ENCODE measurements at regions not wholly inside any gene's neighbourhood (a gene's known extent, or its start where the extent isn't known, plus 50 kb on each side); places are given as distances from the start of the nearest gene placed in this dataset.

- DNase-seq (ENCODE audit: low read depth in 2 of 3, low spot score in 2 of 3) = no peak
Observed at GRCh38 chr20:3354247-3354646, 53.2 kb downstream of the DNAAF9 start.

GRCh38 chr20:3353646-3354045, 53.8 kb downstream of the DNAAF9 start:
- no peak for DNase-seq (ENCODE audit: low read depth in 2 of 3, low spot score in 2 of 3)

DNA sequence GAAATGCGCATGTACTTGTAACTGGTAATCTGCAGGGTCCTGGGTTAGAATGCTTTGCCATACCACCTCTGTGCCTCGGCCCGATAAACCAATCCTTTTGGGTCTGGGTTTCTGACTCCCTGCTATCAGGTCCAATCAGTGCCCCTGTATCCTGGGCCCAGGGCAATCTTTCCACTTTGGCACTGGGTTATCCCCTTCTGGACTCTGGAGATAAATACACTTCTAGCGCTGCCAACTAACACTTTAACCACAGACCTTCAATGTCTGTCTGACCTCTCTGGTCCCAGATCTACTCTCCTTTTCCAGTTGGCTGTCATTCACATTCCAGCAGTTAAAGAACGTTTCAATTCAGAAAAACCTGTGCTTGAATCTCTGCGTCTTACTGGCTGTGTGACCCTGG, 55.3 kb downstream of the DNAAF9 start:
- DNase-seq (ENCODE audit: low read depth in 2 of 3, low spot score in 2 of 3) = no peak

DNA sequence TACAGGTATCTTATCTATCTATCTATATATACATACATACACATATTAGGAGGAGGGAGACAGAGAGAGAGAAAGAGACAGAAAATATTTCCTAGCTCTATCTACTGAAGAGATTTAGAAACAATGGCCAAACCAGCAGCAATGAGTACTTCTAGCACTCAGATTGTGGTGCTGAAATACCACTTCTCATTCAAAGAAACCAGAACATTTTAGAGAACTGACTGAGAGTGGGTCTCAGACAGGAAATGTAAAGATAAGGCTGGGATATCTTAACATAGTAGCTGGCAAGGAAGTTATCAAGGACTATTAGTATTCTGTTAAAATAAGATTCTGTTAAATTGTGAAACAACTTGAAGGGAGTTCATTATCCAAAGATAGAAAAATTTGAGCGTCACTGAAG, 57.0 kb downstream of the DNAAF9 start:
- peak in 1 of 3 donors; percentile 42 for DNase-seq (ENCODE audit: low read depth in 2 of 3, low spot score in 2 of 3)

DNA sequence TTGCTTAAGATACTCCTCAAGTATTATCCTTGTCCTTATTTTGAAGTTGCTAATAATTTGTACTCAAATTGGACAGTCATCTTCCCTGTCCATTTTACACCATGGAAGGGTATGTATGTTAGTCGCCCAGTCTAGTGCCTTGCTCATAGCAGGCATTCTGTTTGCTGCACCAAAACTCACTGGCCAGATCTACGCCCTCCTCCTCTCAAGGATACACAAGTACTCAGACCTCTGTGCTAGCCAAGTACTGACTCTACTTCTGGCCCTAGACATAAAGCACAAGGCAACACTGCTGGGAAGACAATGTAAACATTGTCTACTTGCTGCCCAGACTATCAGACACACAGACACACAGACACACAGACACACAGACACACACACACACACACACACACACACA, 57.7 kb downstream of the DNAAF9 start:
- no peak for DNase-seq (ENCODE audit: low read depth in 2 of 3, low spot score in 2 of 3)

DNA sequence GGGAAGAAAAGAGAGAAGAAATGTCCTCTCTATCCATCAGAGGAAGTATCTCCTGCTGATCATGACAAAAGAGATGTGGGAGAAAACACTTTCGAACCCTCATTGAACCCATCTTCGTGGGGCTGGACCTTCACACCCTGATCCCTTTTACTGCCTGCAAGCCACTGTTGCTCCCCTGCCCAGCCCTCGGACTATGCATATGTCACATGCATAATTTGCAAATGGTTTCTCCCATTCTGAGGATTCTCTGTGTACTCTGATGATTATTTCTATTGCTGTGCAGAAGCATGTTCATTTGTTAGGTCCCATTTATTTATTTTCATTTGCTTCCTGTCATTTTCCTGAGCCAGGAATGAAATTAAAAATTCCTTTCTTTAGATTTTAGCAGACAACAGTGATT, 64.7 kb downstream of the DNAAF9 start:
- DNase-seq (ENCODE audit: low read depth in 2 of 3, low spot score in 2 of 3) = no peak

DNA sequence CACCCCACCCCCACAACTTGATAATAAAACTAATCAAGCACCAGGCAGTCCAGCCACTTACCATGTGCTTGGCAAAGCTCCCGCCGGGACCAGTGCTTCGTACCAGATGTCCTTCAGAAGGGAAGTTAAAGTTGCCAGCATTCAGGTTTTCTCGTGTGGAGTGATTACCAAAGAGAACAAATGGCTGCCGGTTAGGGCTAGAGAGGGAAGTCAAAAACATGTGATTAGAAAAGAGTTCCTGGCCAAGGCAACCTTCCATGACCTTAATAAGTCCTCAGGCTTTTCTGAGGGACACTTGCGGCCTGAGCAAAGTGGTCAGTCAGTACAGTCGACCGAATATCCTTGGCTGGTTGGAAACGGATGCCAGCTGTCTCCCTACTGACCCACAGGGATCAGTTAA, 67.0 kb downstream of the DNAAF9 start:
- DNase-seq (ENCODE audit: low read depth in 2 of 3, low spot score in 2 of 3) = no peak

DNA sequence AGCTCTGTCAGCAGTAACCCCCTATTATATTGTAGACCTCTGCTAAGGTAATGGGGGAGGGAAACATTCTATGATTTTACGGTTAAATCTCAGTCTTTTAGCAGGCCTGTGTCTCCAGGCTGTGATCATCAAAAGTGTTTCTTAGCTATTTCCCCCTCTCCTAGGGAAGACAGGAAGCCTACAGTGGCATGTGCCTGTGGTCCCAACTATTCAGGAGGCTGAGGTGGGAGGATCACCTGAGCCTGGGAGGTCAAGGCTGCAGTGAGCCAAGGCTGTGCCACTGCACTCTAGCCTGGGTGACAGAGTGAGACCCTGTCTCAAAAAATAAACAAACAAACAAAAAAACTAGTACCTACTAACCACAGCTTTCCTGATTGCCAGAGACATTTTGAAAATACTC, 67.9 kb downstream of the DNAAF9 start:
- no peak for DNase-seq (ENCODE audit: low read depth in 2 of 3, low spot score in 2 of 3)

DNA sequence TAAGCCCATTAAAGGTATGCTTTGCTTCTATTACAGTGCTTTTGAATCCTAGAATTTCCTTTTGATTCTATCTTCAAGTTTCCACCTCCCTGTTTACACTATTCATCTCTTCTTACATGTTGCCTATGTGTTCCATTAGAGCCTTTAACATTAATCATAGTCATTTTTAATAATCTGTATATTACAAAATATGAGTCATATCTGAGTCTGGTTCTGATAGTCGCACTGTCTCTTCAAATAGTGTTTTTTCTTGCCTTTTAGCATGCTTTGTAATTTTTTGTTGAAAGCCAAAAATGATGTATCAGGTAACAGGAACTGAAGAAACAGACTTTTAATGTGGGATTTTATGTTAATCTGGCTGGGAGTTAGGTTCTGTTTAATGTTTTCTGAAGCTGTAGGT, 68.4 kb downstream of the DNAAF9 start:
- DNase-seq (ENCODE audit: low read depth in 2 of 3, low spot score in 2 of 3) = no peak

GRCh38 chr20:3334156-3334943, 73.1 kb downstream of the DNAAF9 start:
- no peak for DNase-seq (ENCODE audit: low read depth in 2 of 3, low spot score in 2 of 3)

DNA sequence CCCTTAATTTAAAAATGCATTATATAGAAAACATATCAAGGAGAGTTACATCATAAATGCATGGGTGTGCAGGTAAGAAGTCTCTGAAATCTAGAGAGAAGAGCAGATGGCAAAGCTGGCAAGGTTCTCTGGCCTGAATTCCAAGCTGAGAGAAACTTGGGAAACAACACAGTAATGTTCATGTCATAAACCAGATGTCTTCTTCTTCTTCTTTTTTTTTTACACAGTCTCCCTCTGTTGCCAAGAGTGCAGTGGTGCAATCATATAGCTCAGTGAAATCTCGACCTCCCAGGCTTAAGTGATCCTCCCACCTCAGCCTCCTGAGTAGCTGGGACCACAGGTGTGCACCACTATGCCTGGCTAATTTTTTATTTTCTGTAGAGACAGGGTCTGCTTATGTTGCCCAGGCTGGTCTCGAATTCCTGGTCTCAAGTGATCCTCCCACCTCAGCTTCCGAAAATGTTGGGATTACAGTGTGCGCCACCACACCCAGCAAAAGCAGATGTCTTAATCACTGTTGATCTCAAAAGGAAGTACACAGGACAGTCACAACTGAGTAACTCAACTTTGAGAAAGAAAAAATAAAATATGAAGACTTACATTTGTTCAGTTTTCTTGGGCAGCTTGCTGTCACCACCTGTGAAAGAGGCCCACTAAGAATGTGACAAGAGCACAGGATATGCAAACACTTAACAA, 77.3 kb downstream of the DNAAF9 start:
- DNase-seq (ENCODE audit: low read depth in 2 of 3, low spot score in 2 of 3) = peak in 1 of 3 donors; percentile 18

DNA sequence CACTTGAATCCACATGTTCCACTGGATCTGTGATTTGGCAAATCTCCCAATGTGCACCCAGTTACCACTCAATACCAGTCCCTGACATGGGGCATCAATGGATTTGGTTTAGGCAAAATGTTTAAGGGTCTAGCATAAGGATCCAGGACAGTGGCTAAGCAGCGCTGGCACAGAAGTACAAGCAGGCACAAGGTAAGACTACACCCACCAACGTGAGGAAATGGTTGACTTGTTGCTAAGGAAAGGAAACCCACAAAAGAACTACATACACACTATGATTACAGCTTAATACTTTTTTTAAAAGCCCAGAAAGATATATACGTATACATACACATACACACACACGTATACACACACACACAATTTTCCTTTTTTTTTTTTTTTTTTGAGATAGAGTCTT, 79.0 kb downstream of the DNAAF9 start:
- DNase-seq (ENCODE audit: low read depth in 2 of 3, low spot score in 2 of 3) = peak in 1 of 3 donors; percentile 40

DNA sequence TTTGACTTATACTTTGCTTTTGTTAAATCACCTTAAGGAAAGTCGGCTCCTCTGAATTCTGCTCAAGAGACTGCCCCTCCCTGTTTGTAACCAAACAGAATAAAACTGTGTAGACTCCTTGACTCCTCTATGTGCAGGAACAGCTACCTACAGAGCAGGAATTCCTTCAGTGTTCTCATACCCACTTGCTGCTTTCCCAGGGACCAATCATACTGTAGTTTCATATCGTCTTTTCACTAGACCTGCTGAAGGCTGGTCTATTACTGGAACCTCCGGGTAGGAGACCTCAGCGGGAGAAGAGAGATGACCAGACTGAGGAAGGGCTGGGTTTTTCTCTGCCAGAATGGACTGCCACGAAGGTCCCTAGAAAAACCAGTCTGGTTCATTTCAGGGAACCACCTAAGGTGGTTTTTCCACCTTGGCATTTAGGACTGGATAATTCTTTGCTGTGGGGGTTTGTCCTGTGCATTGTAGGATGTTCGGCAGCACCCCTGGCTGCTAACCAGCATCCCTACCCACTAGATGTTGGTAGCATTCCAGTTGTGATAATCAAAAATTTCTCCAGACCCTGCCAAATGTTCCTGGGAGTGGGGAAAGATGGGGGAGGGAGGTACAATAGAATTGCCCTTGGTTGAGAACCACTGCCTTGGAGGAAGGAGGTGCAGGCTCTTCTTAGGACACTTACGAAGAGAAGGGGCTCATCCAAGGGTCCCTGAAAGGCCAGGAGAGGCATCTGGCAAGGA, 80.5 kb downstream of the DNAAF9 start:
- DNase-seq (ENCODE audit: low read depth in 2 of 3, low spot score in 2 of 3) = no peak

DNA sequence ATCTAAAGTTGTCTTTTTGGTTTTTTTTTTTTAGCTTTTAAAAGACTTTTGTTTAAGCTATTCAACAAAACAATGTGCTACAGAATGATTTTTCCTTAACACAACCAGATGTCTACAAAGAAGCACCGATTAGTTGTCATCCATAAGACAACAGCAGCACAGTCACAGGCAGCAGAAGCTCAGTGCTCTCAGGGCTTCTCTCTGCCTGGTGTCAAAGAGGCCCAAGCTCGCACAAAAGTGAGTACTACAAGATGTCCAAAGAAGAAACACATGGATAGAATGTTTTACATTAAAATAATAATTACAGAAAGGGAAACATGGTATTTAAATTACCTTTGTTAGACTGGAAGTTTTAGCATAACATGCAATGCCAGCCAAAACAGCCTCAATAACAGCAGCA, 81.6 kb downstream of the DNAAF9 start:
- no peak for DNase-seq (ENCODE audit: low read depth in 2 of 3, low spot score in 2 of 3)

- no peak for DNase-seq (ENCODE audit: low read depth in 2 of 3, low spot score in 2 of 3)
Observed at GRCh38 chr20:3323398-3323797, 84.1 kb downstream of the DNAAF9 start.

- no peak for DNase-seq (ENCODE audit: low read depth in 2 of 3, low spot score in 2 of 3)
Observed at GRCh38 chr20:3318226-3318884, 79.4 kb upstream of the SLC4A11 start.

- no peak for DNase-seq (ENCODE audit: low read depth in 2 of 3, low spot score in 2 of 3)
Observed at GRCh38 chr20:3316136-3316535, 77.1 kb upstream of the SLC4A11 start.

- no peak for DNase-seq (ENCODE audit: low read depth in 2 of 3, low spot score in 2 of 3)
Observed at GRCh38 chr20:3315136-3315535, 76.1 kb upstream of the SLC4A11 start.

- no peak for DNase-seq (ENCODE audit: low read depth in 2 of 3, low spot score in 2 of 3)
Observed at GRCh38 chr20:3314391-3314790, 75.4 kb upstream of the SLC4A11 start.

DNA sequence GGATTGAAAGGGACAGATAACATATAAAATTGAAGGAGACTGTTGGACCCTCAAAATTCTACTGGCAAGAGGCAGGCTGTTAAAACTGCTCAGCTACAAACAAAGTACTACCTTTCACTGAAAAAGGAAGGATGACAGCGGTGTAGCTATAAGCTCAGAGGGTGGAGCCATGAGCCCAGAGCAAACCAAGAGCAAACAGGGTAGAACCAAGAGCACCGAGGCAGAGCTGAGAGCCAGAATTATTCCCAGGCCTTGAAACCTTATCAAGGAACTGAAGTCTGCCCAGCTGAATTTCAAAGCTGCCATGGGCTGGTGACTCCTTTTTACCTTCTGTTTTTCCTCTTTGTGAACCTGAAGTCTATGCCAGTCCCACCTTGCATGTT, 74.7 kb upstream of the SLC4A11 start:
- DNase-seq (ENCODE audit: low read depth in 2 of 3, low spot score in 2 of 3) = no peak
